Effector memory CD8-positive, alpha-beta T cell (primary cell): ENCODE measurements at regions not wholly inside any gene's neighbourhood (a gene's known extent, or its start where the extent isn't known, plus 50 kb on each side); places are given as distances from the start of the nearest gene placed in this dataset.

Experiments used
- ATAC-seq: fragments of 150-1000 bp; cut with Tn5 transposase; replicated peaks from 2 replicates; pipeline ENCODE4 v1.10.0; 2021; ENCODE audit warnings: mild to moderate bottlenecking, moderate library complexity
- DNase-seq, 3 experiments: peaks; one replicate each; pipeline ENCODE4 v3.0.0; 2021
- H3K27ac Mint-ChIP-seq, 2 donors: one replicate each; pipeline ENCODE4 v1.8.0; 2022; ENCODE audit warnings: mild to moderate bottlenecking in 2 of 2, mixed read lengths in 2 of 2, moderate library complexity in 2 of 2
- H3K27me3 Mint-ChIP-seq, 2 donors: one replicate each; pipeline ENCODE4 v1.8.0; 2022; ENCODE audit warnings: mixed read lengths in 2 of 2
- H3K36me3 Mint-ChIP-seq: one replicate; pipeline ENCODE4 v1.8.0; 2022; ENCODE audit warnings: mild to moderate bottlenecking, moderate library complexity, mixed read lengths; ENCODE audit not compliant: insufficient read depth
- H3K4me1 Mint-ChIP-seq, 2 donors: one replicate each; pipeline ENCODE4 v1.8.0; 2022; ENCODE audit warnings: low read depth in 2 of 2, mixed read lengths in 2 of 2
- H3K4me3 Mint-ChIP-seq, 2 donors: one replicate each; pipeline ENCODE4 v1.8.0; 2022; ENCODE audit warnings: mild to moderate bottlenecking in 2 of 2, mixed read lengths in 2 of 2, moderate library complexity in 2 of 2
- H3K9me3 Mint-ChIP-seq, 2 donors: one replicate each; pipeline ENCODE4 v1.8.0; 2022; ENCODE audit warnings: mixed read lengths in 2 of 2

DNA sequence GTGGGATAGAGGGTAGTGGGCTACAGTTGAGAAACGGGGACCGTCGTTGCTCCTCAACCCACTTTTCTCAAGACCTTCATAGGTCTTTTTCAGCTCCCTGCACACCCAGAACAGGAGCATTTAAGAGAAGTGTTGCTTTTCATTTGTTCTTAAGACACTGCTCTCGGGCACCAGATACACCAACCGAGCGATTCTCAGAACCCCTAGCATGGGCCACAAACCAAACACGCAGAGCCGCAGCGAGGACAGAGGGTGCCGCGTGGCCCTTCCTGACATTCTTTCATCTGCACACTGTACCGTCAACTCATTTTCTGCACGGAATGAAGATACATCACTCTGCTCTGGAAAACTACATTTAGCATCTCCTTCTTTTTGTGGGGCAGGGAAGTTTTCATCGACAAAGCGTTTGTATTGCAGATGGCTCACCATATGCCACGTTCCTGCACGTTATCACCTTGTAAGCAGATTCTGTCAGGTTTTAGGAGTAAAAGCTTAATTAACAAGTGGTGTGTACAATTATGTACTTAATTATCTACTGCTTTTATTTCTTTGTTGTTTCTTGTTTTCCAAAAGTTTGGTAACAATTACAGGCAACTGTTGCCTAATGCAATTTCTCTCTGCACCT, 70.4 kb upstream of the MLN start:
- no peaks in the 10 kb centered on the region for H3K9me3 Mint-ChIP-seq
- H3K4me3 Mint-ChIP-seq = no peak overlapping the region
- H3K27ac Mint-ChIP-seq = peak overlapping the region in 1 of 2 donors; percentile 15
- H3K4me1 Mint-ChIP-seq = peaks cover 10 to 13% of the 10 kb centered on the region in 2 donors
- no peak for ATAC-seq
- DNase-seq = no peak
- H3K36me3 Mint-ChIP-seq = no peaks in the 10 kb centered on the region
- H3K27me3 Mint-ChIP-seq = peaks cover 37 to 87% of the 10 kb centered on the region in 2 donors

GRCh38 chr6:33872761-33873160, 69.0 kb upstream of the MLN start:
- Mint-ChIP-seq H3K9me3 (no peaks in the 10 kb centered on the region), H3K4me3 (no peak overlapping the region), H3K27me3 (peaks cover 33 to 81% of the 10 kb centered on the region in 2 donors), H3K4me1 (peaks cover 6 to 10% of the 10 kb centered on the region in 2 donors), H3K36me3 (no peaks in the 10 kb centered on the region), H3K27ac (no peak overlapping the region)
- DNase-seq (no peak), ATAC-seq (no peak)

DNA sequence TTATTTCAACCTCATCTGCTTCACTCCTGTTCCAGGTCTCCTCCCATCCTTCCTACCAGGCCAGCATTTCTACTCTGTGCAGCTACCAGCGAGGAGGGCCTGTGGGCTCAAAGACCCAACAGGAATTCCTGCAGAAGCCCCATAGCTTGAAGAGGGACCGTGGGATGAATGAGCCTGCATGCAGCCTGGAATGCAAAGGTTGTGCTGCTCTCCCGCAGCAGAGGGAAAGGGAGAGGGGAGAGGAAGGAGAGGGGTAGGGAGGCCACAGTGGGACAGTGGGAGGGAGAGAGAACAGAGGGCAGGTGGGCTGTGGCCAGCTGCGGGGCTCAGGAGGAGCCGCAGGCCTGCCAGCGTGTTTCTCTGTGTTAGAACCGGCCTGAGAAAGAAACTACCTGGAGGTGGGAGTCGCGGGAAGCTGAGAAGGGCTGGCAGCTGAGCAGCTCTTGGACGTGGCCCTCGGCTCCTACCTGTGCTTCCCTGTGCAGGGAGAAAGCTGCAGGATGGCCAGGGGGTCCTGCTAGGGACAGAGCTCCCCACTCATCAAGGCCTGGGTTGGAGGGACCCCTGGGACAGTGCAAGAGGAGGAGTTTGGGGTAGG, 66.1 kb upstream of the MLN start:
- DNase-seq (no peak), ATAC-seq (no peak)
- H3K27me3 Mint-ChIP-seq = peaks cover 40 to 68% of the 10 kb centered on the region in 2 donors
- peak overlapping the region in 1 of 2 donors; percentile 33 for H3K27ac Mint-ChIP-seq
- H3K36me3 Mint-ChIP-seq = no peaks in the 10 kb centered on the region
- H3K9me3 Mint-ChIP-seq = no peaks in the 10 kb centered on the region
- H3K4me3 Mint-ChIP-seq = no peak overlapping the region
- peaks cover 4 to 9% of the 10 kb centered on the region in 2 donors for H3K4me1 Mint-ChIP-seq

DNA sequence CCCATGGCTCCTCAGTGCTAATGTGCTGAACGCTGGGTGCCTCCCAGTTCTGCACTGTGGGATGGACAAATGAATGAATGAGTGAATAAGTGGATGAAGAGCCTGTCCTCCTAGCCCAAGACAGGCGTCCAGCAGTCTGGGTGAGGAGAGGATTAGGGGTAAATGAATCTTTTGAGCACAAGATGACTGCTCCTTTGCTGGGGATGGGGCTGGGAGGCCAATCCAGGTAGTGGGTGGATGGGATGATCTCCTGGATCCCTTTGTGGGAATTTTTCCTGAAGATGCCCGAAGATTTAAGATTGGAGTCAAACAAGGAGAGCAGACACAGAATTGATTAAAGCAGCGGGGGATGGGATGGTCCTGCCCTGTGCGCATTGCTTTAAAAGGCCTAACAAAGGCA, 65.3 kb upstream of the MLN start:
- Mint-ChIP-seq H3K27me3 (peaks cover 33 to 63% of the 10 kb centered on the region in 2 donors), H3K4me1 (peaks cover 2 to 9% of the 10 kb centered on the region in 2 donors), H3K4me3 (no peak overlapping the region), H3K36me3 (no peaks in the 10 kb centered on the region), H3K9me3 (no peaks in the 10 kb centered on the region), H3K27ac (no peak overlapping the region)
- ATAC-seq (no peak), DNase-seq (no peak)

GRCh38 chr6:33868141-33868540, 64.3 kb upstream of the MLN start:
- Mint-ChIP-seq H3K4me3 (no peak overlapping the region), H3K9me3 (no peaks in the 10 kb centered on the region), H3K4me1 (peaks cover 9 to 16% of the 10 kb centered on the region in 2 donors), H3K36me3 (no peaks in the 10 kb centered on the region), H3K27ac (no peak overlapping the region), H3K27me3 (peaks cover 32 to 67% of the 10 kb centered on the region in 2 donors)
- ATAC-seq = no peak
- no peak for DNase-seq

- no peak overlapping the region for H3K27ac Mint-ChIP-seq
- no peaks in the 10 kb centered on the region for H3K9me3 Mint-ChIP-seq
- H3K4me1 Mint-ChIP-seq = peaks cover 27% of the 10 kb centered on the region in 2 donors
- no peak for DNase-seq
- H3K36me3 Mint-ChIP-seq = no peaks in the 10 kb centered on the region
- ATAC-seq = no peak
- H3K4me3 Mint-ChIP-seq = no peak overlapping the region
- H3K27me3 Mint-ChIP-seq = peaks cover 22 to 68% of the 10 kb centered on the region in 2 donors
Observed at GRCh38 chr6:33865478-33866077, 61.8 kb upstream of the MLN start.

DNA sequence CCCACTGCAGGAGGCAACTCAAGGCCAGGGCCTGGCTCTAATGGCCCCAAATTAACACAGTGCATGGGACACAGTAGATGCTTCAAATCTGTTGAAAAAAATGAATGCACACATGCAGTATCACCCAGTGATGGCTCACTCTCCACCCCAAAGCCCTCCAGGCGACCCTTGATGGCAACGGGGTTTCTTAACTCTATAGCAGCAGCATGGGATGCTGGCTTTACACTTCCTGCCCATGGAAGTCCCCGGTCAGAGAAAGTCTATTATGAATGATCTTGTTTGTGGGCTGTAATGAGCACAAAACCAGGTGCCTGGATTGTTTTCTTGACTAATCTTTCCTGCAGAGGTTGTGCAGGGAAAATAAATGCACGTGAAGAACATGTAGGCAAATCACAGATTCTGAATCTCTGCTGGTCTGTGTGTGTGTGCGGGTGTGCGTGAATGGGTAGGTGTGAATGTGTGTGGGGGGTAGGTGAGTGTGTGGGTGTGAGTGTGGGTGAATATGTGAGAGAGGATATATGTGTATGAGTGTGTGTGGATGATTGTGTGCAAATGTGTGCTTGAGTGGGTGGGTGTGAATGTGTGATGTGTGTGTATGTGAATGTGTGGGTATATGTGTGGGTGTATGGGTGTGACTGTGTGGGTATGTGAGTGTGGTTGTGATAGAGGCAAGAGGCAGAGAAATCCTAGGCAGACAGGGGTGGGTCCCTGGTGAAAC, 60.1 kb upstream of the MLN start:
- peaks cover 24 to 68% of the 10 kb centered on the region in 2 donors for H3K27me3 Mint-ChIP-seq
- no peak overlapping the region for H3K4me3 Mint-ChIP-seq
- DNase-seq (no peak), ATAC-seq (peak; percentile 31)
- no peaks in the 10 kb centered on the region for H3K36me3 Mint-ChIP-seq
- peaks cover 29 to 32% of the 10 kb centered on the region in 2 donors for H3K4me1 Mint-ChIP-seq
- H3K27ac Mint-ChIP-seq = no peak overlapping the region
- no peaks in the 10 kb centered on the region for H3K9me3 Mint-ChIP-seq

- H3K27ac Mint-ChIP-seq = no peak overlapping the region
- ATAC-seq (no peak), DNase-seq (no peak)
- H3K9me3 Mint-ChIP-seq = no peaks in the 10 kb centered on the region
- peaks cover 31 to 37% of the 10 kb centered on the region in 2 donors for H3K4me1 Mint-ChIP-seq
- H3K36me3 Mint-ChIP-seq = no peaks in the 10 kb centered on the region
- no peak overlapping the region for H3K4me3 Mint-ChIP-seq
- peaks cover 25 to 74% of the 10 kb centered on the region in 2 donors for H3K27me3 Mint-ChIP-seq
Observed at GRCh38 chr6:33863084-33863483, 59.3 kb upstream of the MLN start.

- DNase-seq (no peak), ATAC-seq (no peak)
- peaks cover 36 to 42% of the 10 kb centered on the region in 2 donors for H3K4me1 Mint-ChIP-seq
- H3K27me3 Mint-ChIP-seq = peaks cover 26 to 79% of the 10 kb centered on the region in 2 donors
- no peak overlapping the region for H3K4me3 Mint-ChIP-seq
- no peak overlapping the region for H3K27ac Mint-ChIP-seq
- H3K9me3 Mint-ChIP-seq = no peaks in the 10 kb centered on the region
- H3K36me3 Mint-ChIP-seq = no peaks in the 10 kb centered on the region
Observed at GRCh38 chr6:33862536-33862935, 58.7 kb upstream of the MLN start.

GRCh38 chr6:33861722-33862121, 57.9 kb upstream of the MLN start:
- H3K36me3 Mint-ChIP-seq = peaks cover 3% of the 10 kb centered on the region
- peaks cover 44 to 49% of the 10 kb centered on the region in 2 donors for H3K4me1 Mint-ChIP-seq
- peaks cover 30 to 86% of the 10 kb centered on the region in 2 donors for H3K27me3 Mint-ChIP-seq
- no peak overlapping the region for H3K4me3 Mint-ChIP-seq
- ATAC-seq (no peak), DNase-seq (no peak)
- no peak overlapping the region for H3K27ac Mint-ChIP-seq
- H3K9me3 Mint-ChIP-seq = no peaks in the 10 kb centered on the region

DNA sequence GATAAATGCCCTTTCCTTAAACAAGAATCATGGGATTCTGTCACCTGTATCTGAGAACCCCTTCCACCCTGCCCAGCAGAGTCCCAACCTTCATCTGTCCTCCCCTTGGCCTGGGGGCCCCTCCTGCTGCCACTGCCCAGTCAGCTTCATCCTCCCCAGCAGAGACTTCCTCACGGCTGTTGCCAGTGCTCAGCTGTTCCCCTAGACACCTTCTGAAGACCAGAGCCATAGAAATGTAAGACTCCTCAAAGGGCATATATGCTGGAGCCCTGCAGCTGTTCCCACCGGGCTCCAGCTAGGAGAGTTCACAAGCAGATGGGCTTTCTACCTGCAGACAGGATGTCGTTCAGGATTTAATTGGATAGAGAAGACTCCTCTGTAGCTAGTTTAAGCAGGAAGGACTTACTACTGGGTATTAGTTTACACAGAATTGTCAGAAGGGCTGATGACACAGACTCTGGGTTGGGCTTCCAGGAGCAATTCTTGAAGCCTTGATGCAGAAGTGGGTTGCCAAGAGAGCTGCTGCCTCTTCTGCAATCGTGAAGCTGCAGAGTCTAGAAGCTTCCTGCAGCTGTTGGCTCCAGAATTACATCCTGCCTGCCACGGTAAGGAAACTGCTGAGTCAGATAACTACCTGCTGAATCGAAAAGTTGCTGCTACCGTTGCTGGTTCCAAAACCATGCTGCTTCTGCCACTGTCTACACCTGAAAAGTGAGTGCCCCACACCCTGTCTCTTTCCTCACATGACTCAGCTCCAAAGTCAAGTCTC, 57.1 kb upstream of the MLN start:
- DNase-seq (peak in 2 of 3 experiments; percentile 17 to 22), ATAC-seq (no peak)
- Mint-ChIP-seq H3K4me1 (peaks cover 50 to 56% of the 10 kb centered on the region in 2 donors), H3K27ac (no peak overlapping the region), H3K4me3 (peak overlapping the region in 1 of 2 donors; percentile 30), H3K27me3 (peaks cover 24 to 81% of the 10 kb centered on the region in 2 donors), H3K9me3 (no peaks in the 10 kb centered on the region), H3K36me3 (peaks cover 7% of the 10 kb centered on the region)

- ATAC-seq = no peak
- Mint-ChIP-seq H3K27ac (no peak overlapping the region), H3K4me1 (peaks cover 56 to 60% of the 10 kb centered on the region in 2 donors), H3K9me3 (no peaks in the 10 kb centered on the region), H3K36me3 (peaks cover 7% of the 10 kb centered on the region), H3K4me3 (no peak overlapping the region), H3K27me3 (peaks cover 21 to 84% of the 10 kb centered on the region in 2 donors)
- DNase-seq = no peak
Observed at GRCh38 chr6:33860006-33860405, 56.2 kb upstream of the MLN start.
